Body of pancreas (tissue), 4 donors: ENCODE measurements at regions not wholly inside any gene's neighbourhood (a gene's known extent, or its start where the extent isn't known, plus 50 kb on each side); places are given as distances from the start of the nearest gene placed in this dataset.

Experiments
- POLR2A ChIP-seq, 3 donors: fragments of 450-650 bp; IDR thresholded peaks; one replicate each; pipeline ENCODE4 v1.6.1; 2016; ENCODE audit warnings: antibody characterized with exemption in 3 of 3, mild to moderate bottlenecking in 2 of 3
- TF ChIP-seq, protein P1 (sequence below), 7 experiments: fragments of 450-650 bp in 4 of 7; fragments of 200-600 bp in 3 of 7; sonication (generic) in 3 of 7; IDR thresholded peaks; one replicate each; pipeline ENCODE4 v1.5.1; 2016 to 2019; ENCODE audit warnings: antibody characterized with exemption in 7 of 7

DNA sequence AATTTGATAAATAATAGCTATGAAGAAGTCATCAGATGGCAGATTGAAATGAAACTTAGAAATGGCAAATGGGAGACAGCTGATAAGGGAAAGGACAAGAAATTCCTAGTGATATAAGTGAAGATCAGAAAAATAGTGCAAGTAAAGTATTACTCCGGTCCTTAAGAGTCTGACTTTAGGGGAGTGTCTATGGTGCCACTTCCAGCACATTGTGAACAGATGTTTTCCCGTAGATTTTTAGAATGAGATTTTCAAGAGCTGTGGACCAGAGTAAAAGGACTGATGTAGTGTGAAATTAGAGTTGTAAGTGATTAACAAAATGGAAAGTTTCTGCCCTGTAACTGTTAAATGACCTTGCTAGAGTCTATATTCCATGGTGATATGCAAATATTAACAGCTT, 974.8 kb upstream of the TENM4 start:
- TF ChIP-seq, protein P1, sequence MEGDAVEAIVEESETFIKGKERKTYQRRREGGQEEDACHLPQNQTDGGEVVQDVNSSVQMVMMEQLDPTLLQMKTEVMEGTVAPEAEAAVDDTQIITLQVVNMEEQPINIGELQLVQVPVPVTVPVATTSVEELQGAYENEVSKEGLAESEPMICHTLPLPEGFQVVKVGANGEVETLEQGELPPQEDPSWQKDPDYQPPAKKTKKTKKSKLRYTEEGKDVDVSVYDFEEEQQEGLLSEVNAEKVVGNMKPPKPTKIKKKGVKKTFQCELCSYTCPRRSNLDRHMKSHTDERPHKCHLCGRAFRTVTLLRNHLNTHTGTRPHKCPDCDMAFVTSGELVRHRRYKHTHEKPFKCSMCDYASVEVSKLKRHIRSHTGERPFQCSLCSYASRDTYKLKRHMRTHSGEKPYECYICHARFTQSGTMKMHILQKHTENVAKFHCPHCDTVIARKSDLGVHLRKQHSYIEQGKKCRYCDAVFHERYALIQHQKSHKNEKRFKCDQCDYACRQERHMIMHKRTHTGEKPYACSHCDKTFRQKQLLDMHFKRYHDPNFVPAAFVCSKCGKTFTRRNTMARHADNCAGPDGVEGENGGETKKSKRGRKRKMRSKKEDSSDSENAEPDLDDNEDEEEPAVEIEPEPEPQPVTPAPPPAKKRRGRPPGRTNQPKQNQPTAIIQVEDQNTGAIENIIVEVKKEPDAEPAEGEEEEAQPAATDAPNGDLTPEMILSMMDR (IDR thresholded peaks at IDR 0.05), result no peak
- TF ChIP-seq POLR2A (IDR thresholded peaks at IDR 0.05), result no peak
